ENCODE measurements at regions not wholly inside any gene's neighbourhood (a gene's known extent, or its start where the extent isn't known, plus 50 kb on each side); places are given as distances from the start of the nearest gene placed in this dataset.

- TF ChIP-seq CEBPB (IDR thresholded peaks at IDR 0.05) (no peak), RAD21 (IDR thresholded peaks at IDR 0.05; ENCODE audit: low read depth) (no peak), ZBTB7A (IDR thresholded peaks at IDR 0.05; ENCODE audit: low read depth) (no peak), MAX (IDR thresholded peaks at IDR 0.05) (no peak), TAF1 (IDR thresholded peaks at IDR 0.05; ENCODE audit: low read depth) (no peak), YY1 (IDR thresholded peaks at IDR 0.05; ENCODE audit: low read depth) (no peak), REST (IDR thresholded peaks at IDR 0.05; ENCODE audit: low read depth) (no peak), TEAD4 (IDR thresholded peaks at IDR 0.05) (no peak), EP300 (IDR thresholded peaks at IDR 0.05; ENCODE audit: borderline replicate concordance) (no peak), FOXM1 (IDR thresholded peaks at IDR 0.05; ENCODE audit: borderline replicate concordance, low read depth) (no peak), CREB1 (IDR thresholded peaks at IDR 0.05; ENCODE audit: low read depth) (no peak), TCF12 (IDR thresholded peaks at IDR 0.05; ENCODE audit: low read depth) (no peak), USF1 (IDR thresholded peaks at IDR 0.05) (no peak), NFIC (IDR thresholded peaks at IDR 0.05) (no peak)
Measured at GRCh38 chr2:866887-867286, 83.8 kb upstream of the SNTG2 start.
